Transverse colon (tissue), 4 donors: ENCODE measurements at regions not wholly inside any gene's neighbourhood (a gene's known extent, or its start where the extent isn't known, plus 50 kb on each side); places are given as distances from the start of the nearest gene placed in this dataset.

Source experiments
- EP300 ChIP-seq: sonication (generic); formaldehyde crosslinking; IDR thresholded peaks from one replicate; pipeline ENCODE4 v1.6.1; 2017; ENCODE audit warnings: antibody characterized with exemption, low read depth
- POLR2A ChIP-seq: fragments of 450-650 bp; IDR thresholded peaks from one replicate; pipeline ENCODE4 v1.6.1; 2016; ENCODE audit warnings: antibody characterized with exemption, mild to moderate bottlenecking, moderate library complexity
- POLR2AphosphoS5 ChIP-seq, 3 donors: sonication (generic); formaldehyde crosslinking; IDR thresholded peaks; one replicate each; pipeline ENCODE4 v1.6.1; 2016; ENCODE audit warnings: antibody characterized with exemption in 3 of 3
- TF ChIP-seq, protein P1 (sequence below), 5 experiments: fragments of 200-600 bp in 3 of 5; fragments of 450-650 bp in 2 of 5; sonication (generic) in 3 of 5; IDR thresholded peaks; 1 replicate in 2 of 5; 2 replicates in 3 of 5; pipeline ENCODE4 v1.5.1; 2016 to 2017; ENCODE audit warnings: antibody characterized with exemption in 5 of 5, inconsistent platforms in 3 of 5, mild to moderate bottlenecking in 2 of 5, moderate library complexity in 1 of 5

DNA sequence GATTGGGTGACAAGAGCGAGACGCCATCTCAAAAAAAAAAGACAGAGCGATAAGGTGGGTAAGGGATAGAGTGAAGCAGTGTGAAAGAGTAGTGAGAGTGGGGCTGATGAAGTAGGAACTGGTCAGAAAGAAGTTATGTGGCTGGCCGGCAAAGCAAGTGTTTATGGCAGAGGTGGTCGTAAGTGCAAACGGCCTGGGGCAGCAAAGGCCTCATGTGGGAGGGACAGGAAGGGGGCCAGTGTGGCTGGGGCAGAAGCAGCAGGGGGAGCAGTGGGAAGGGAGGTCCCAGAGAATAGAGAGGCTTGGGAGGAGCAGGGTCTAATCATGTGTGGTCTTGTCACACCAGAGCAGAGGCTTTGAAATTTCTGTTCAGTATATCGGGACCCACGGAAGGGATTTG, 186.2 kb downstream of the HS3ST3B1 start:
- TF ChIP-seq, protein P1, sequence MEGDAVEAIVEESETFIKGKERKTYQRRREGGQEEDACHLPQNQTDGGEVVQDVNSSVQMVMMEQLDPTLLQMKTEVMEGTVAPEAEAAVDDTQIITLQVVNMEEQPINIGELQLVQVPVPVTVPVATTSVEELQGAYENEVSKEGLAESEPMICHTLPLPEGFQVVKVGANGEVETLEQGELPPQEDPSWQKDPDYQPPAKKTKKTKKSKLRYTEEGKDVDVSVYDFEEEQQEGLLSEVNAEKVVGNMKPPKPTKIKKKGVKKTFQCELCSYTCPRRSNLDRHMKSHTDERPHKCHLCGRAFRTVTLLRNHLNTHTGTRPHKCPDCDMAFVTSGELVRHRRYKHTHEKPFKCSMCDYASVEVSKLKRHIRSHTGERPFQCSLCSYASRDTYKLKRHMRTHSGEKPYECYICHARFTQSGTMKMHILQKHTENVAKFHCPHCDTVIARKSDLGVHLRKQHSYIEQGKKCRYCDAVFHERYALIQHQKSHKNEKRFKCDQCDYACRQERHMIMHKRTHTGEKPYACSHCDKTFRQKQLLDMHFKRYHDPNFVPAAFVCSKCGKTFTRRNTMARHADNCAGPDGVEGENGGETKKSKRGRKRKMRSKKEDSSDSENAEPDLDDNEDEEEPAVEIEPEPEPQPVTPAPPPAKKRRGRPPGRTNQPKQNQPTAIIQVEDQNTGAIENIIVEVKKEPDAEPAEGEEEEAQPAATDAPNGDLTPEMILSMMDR (IDR thresholded peaks at IDR 0.05) = no peak
- TF ChIP-seq EP300 (no peak), POLR2AphosphoS5 (IDR thresholded peaks at IDR 0.05) (no peak), POLR2A (no peak)
